WERI-Rb-1 (cell line): ENCODE measurements at regions not wholly inside any gene's neighbourhood (a gene's known extent, or its start where the extent isn't known, plus 50 kb on each side); places are given as distances from the start of the nearest gene placed in this dataset.
A peak's percentile ranks its signal among the peaks of the same experiment; 100 is the strongest.

Source experiments
- DNase-seq: peaks from one replicate; pipeline ENCODE4 v3.0.0-alpha.2; 2020
- H3K27ac ChIP-seq: fragments of 250-450 bp; sonication (Bioruptor Pico); 2 replicates; pipeline ENCODE4 v1.5.1; 2020; ENCODE audit warnings: mild to moderate bottlenecking, moderate library complexity
- H3K27me3 ChIP-seq: fragments of 250-450 bp; sonication (Bioruptor Pico); 2 replicates; pipeline ENCODE4 v1.5.1; 2021; ENCODE audit warnings: mild to moderate bottlenecking, low read depth, moderate library complexity; ENCODE audit not compliant: insufficient read depth, severe bottlenecking
- H3K36me3 ChIP-seq: fragments of 250-450 bp; sonication (Bioruptor Pico); 2 replicates; pipeline ENCODE4 v1.5.1; 2020; ENCODE audit warnings: mild to moderate bottlenecking, moderate library complexity
- H3K4me3 ChIP-seq: 2 replicates; pipeline ENCODE4 v1.5.1; 2011; ENCODE audit warnings: low read depth, mild to moderate bottlenecking, control low read depth, low read length
- H3K9me3 ChIP-seq: fragments of 250-450 bp; sonication (Bioruptor Pico); 2 replicates; pipeline ENCODE4 v1.5.1; 2021; ENCODE audit warnings: mild to moderate bottlenecking, moderate library complexity; ENCODE audit not compliant: severe bottlenecking
- TF ChIP-seq, protein P1 (sequence below): IDR thresholded peaks from 2 replicates; pipeline ENCODE4 v1.5.1; 2011; ENCODE audit warnings: low read depth, mild to moderate bottlenecking, control low read depth, inconsistent platforms, low read length

DNA sequence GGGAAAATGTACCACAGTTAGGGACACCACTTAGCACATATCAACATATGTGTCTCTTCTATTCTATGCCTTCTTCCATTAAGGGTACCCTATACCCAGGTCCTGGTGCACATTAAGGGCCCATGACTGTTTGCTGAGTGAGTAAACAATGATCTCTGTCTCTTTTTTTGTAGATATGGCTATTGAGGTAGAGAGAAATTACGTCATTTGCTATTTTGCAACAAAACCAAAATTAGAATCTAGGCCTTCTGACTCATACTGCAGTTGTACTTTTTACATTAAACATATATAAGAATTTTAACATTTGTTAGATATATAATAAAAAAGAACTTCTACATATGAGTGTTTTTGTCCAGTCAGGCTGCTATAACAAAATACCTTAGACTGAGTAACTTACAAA, 683.2 kb upstream of the LRRN3 start:
- Histone ChIP-seq H3K9me3 (no peaks in the 10 kb centered on the region), H3K27ac (no peak overlapping the region), H3K27me3 (no peaks in the 10 kb centered on the region), H3K4me3 (no peak overlapping the region), H3K36me3 (no peaks in the 10 kb centered on the region)
- DNase-seq: no peak
- TF ChIP-seq, protein P1, sequence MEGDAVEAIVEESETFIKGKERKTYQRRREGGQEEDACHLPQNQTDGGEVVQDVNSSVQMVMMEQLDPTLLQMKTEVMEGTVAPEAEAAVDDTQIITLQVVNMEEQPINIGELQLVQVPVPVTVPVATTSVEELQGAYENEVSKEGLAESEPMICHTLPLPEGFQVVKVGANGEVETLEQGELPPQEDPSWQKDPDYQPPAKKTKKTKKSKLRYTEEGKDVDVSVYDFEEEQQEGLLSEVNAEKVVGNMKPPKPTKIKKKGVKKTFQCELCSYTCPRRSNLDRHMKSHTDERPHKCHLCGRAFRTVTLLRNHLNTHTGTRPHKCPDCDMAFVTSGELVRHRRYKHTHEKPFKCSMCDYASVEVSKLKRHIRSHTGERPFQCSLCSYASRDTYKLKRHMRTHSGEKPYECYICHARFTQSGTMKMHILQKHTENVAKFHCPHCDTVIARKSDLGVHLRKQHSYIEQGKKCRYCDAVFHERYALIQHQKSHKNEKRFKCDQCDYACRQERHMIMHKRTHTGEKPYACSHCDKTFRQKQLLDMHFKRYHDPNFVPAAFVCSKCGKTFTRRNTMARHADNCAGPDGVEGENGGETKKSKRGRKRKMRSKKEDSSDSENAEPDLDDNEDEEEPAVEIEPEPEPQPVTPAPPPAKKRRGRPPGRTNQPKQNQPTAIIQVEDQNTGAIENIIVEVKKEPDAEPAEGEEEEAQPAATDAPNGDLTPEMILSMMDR: no peak

DNA sequence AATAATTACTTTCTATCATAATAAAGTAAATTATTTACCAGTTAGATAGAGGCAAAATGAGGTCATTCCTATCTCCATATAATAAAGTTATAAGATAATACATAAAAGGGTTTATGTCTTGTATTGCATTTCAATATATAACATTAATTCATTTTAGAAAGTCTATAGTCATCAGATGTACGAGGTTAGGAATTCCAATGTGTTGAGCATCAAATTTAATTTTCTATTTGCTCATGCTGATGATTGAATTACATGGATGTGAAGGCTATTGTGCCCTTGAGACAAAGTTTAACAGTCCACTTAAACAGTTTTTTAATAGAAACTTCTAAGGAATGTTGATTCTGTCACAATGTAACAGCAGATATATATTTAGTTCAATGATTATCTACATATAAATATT, 678.3 kb upstream of the LRRN3 start:
- Histone ChIP-seq H3K9me3 (no peaks in the 10 kb centered on the region), H3K27me3 (no peaks in the 10 kb centered on the region), H3K36me3 (no peaks in the 10 kb centered on the region), H3K27ac (no peak overlapping the region), H3K4me3 (no peak overlapping the region)
- DNase-seq: no peak
- TF ChIP-seq, protein P1: no peak

DNA sequence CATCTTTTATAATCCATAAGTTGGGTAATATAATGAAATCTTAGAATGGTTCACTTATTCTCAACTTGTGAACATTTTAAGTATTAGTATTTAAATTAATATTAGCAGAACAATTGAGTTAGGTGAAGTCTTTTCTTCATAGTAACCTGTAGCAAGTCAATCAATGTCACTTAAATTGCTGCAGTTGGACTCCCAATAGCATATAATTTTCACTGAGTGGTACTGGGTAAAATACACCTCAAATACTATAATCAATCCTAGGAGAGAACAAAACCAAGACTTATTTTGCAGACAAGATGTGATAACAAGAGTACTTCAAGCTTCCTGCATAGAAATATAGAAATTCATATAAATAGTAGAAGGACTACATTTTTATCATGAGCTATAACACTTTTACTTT, 677.9 kb upstream of the LRRN3 start:
- no peak overlapping the region for H3K27ac ChIP-seq
- no peaks in the 10 kb centered on the region for H3K27me3 ChIP-seq

DNA sequence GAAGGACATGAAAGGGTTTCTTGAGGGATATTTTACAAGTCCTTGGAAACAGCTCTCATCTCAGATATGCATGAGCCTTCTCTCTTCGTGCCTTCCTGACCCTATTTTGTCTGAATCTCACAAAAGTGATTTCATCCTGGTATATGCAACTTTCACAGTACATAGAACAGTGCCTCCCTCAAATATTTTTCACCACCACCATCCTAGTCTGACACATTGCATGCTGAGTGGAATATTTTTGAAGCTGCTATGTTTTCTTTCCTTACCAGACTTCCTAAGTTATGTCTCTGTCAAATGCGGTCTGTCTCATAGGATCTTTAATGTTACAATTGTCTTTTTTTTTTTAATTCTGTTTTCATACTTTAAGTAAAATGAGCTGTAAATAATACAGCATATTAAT, 673.3 kb upstream of the LRRN3 start:
- no peak for DNase-seq
- no peak overlapping the region for H3K27ac ChIP-seq
- H3K36me3 ChIP-seq: no peaks in the 10 kb centered on the region
- TF ChIP-seq, protein P1: no peak
- H3K9me3 ChIP-seq: no peaks in the 10 kb centered on the region
- H3K27me3 ChIP-seq: no peaks in the 10 kb centered on the region
- no peak overlapping the region for H3K4me3 ChIP-seq

More for the DNA sequence above, 677.9 kb upstream of the LRRN3 start:
- Histone ChIP-seq H3K36me3 (no peaks in the 10 kb centered on the region), H3K4me3 (no peak overlapping the region), H3K9me3 (no peaks in the 10 kb centered on the region)
- TF ChIP-seq, protein P1: no peak
- no peak for DNase-seq

DNA sequence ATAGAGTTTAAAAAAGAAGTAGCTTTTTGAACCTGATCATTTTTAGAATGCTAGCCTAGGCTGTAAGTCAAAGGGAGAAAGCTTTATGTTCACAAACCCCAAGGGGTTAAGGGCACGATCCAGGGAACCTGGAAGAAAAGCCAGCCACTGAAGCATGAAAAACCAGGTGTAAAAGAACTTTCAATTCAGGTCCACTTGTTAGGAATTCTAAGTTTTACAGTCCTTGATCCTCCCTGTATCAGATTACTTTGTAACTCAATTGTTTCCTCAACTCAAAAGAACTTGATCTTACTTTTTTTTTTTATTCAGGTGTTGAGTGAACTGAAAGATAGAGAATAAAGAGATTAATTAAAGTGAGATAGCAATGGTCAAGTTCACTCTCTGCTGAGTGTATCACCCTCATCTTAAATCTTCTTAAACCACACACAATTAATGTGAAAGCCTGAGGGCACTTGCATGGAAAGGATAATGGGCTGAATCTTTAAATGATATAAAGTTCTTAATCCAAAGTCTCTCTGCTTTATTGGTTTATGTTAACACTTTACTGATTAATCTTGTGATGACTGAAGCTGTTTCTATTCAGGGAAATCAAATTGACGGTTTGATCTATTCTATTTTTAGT, 672.2 kb upstream of the LRRN3 start:
- H3K36me3 ChIP-seq: no peaks in the 10 kb centered on the region
- 0 out of 2 replicates have a peak overlapping the region, but pooled peaks have one; percentile 4 for H3K4me3 ChIP-seq
- peak; percentile 49 for DNase-seq
- no peaks in the 10 kb centered on the region for H3K27me3 ChIP-seq
- no peaks in the 10 kb centered on the region for H3K9me3 ChIP-seq
- H3K27ac ChIP-seq: peak overlapping the region; percentile 34; the same call in 1 of the 2 replicates
- TF ChIP-seq, protein P1: no peak

DNA sequence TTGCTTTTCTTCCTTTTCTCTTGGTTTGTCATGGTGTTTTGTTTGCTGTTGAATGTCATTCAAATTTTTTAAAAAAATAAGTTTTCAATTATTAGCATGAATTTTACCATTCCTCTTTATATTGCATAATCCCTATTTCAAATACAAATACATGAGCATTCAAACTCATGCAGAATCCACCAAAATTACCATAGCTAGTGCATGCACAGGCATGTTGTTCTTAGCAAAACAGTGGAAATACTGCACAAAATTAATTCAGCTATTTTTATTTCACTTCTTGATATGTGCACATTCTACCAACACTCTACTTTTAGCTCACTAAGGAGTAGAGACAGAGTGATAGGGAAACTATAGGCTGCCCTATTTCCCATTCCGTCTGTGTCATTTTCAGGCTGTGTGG, 670.1 kb upstream of the LRRN3 start:
- Histone ChIP-seq H3K27ac (no peak overlapping the region), H3K4me3 (no peak overlapping the region), H3K36me3 (no peaks in the 10 kb centered on the region), H3K27me3 (no peaks in the 10 kb centered on the region), H3K9me3 (no peaks in the 10 kb centered on the region)
- TF ChIP-seq, protein P1: no peak
- DNase-seq: no peak
